Cardiac muscle cell (in vitro differentiated cells and primary cell): ENCODE measurements at regions not wholly inside any gene's neighbourhood (a gene's known extent, or its start where the extent isn't known, plus 50 kb on each side); places are given as distances from the start of the nearest gene placed in this dataset.

Source experiments
- DNase-seq, 2 donors: peaks; one replicate each; pipeline versions ENCODE4 v3.0.0 to v3.0.0-alpha.2; 2010 to 2017; ENCODE audit warnings: low read depth in 1 of 2, low spot score in 1 of 2
- H3K27ac ChIP-seq: fragments of 200-600 bp; sonication (generic); 2 replicates; pipeline ENCODE4 v1.5.1; 2016
- H3K27me3 ChIP-seq: fragments of 200-600 bp; sonication (generic); 2 replicates; pipeline ENCODE4 v1.6.0; 2016; ENCODE audit warnings: control low read depth
- H3K36me3 ChIP-seq: fragments of 200-600 bp; sonication (generic); 2 replicates; pipeline ENCODE4 v1.5.1; 2016; ENCODE audit warnings: control low read depth
- H3K4me1 ChIP-seq: fragments of 200-600 bp; sonication (generic); 2 replicates; pipeline ENCODE4 v1.8.1; 2017; ENCODE audit warnings: low read depth, mild to moderate bottlenecking, mixed run types
- H3K4me3 ChIP-seq: fragments of 200-600 bp; sonication (generic); 2 replicates; pipeline ENCODE4 v1.5.1; 2016; ENCODE audit warnings: mild to moderate bottlenecking
- H3K9me3 ChIP-seq: fragments of 200-600 bp; sonication (generic); 2 replicates; pipeline ENCODE4 v1.5.1; 2017; ENCODE audit warnings: low read depth, mild to moderate bottlenecking, control low read depth
- CTCF ChIP-seq: IDR thresholded peaks from 2 replicates; pipeline ENCODE4 v1.5.1; 2012; ENCODE audit warnings: low read depth, mild to moderate bottlenecking, low read length

DNA sequence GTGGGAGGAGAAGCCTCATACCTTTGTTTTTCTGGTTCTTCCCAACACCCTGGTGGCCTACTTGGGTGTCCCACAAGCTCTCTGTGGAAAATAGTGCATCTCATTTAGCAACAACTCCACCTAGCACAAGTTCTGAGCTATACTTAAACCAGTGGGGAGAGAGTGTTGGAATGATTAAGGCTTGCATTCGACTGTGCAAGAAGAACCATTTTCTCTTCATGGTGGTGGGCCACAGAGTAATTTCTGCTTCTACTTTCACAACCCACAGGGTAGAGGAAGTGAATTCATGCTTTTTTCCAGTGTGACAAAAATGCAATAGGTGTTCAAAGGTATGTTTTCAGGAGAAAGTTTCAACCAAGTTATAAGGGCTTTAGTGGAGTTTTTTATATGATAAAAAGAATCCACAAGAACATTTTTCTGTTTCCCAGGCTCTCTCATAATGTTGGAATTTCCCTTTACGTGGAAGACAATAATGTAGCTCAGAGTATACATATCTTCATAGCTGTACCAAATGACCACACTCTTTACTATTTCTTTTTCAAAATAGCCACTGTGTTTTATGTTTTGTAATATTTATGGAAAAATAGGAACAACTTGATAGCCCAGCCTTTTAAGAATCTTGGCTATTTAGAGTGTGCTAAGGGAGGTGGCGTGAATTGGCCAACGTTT lies 80.3 kb upstream of the HHIP start:
- Histone ChIP-seq H3K27ac (no peak overlapping the region), H3K4me1 (peaks cover 7% of the 10 kb centered on the region), H3K36me3 (no peaks in the 10 kb centered on the region), H3K4me3 (no peak overlapping the region), H3K9me3 (no peaks in the 10 kb centered on the region), H3K27me3 (no peaks in the 10 kb centered on the region)
- TF ChIP-seq CTCF = no peak
- no peak for DNase-seq

DNA sequence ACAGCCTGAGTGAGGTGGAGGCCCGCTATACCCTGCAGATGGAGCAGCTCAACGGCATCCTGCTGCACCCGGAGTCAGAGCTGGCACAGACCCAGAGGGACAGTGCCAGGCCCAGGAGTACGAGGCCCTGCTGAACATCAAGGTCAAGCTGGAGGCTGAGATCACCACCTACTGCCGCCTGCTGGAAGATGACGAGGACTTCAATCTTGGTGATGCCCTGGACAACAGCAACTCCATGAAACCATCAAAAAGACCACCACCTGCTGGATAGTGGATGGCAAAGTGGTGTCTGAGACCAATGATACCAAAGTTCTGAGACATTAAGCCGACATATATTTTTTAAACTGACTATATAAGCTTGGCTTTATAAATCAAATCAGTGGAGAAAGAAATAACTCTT lies 73.3 kb upstream of the HHIP start:
- no peaks in the 10 kb centered on the region for H3K9me3 ChIP-seq
- no peaks in the 10 kb centered on the region for H3K27me3 ChIP-seq
- no peak for TF ChIP-seq CTCF
- no peaks in the 10 kb centered on the region for H3K36me3 ChIP-seq
- DNase-seq = no peak
- peaks cover 13% of the 10 kb centered on the region for H3K4me1 ChIP-seq
- H3K27ac ChIP-seq = no peak overlapping the region
- no peak overlapping the region for H3K4me3 ChIP-seq

- H3K27me3 ChIP-seq = no peaks in the 10 kb centered on the region
- no peak overlapping the region for H3K4me3 ChIP-seq
- H3K27ac ChIP-seq = no peak overlapping the region
- H3K9me3 ChIP-seq = no peaks in the 10 kb centered on the region
- H3K4me1 ChIP-seq = peaks cover 13% of the 10 kb centered on the region
- DNase-seq = peak in 1 of 2 donors; percentile 22
- TF ChIP-seq CTCF = no peak
- H3K36me3 ChIP-seq = no peaks in the 10 kb centered on the region
These were observed 72.0 kb upstream of the HHIP start for GRCh38 chr4:144574000-144574399.

DNA sequence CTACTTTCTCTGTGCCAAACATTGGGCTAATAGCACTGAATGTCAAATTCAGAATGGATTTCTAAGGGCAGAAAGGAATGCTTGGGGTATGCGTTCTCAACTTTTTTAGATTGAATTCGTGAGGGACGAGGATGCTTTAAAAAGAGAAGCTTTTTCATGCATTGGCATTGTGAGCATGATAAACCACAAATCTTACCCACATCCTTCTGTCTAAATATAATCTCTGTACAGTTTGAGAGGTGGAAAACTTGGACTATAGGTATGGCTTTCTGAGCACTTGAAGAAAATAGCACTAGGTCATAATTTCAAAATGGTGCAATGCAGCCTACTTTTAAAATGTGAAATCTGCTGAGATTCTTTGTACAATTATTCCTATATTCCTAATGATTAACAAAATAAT lies 71.4 kb upstream of the HHIP start:
- DNase-seq = no peak
- H3K27ac ChIP-seq = no peak overlapping the region
- peaks cover 13% of the 10 kb centered on the region for H3K4me1 ChIP-seq
- no peaks in the 10 kb centered on the region for H3K9me3 ChIP-seq
- H3K4me3 ChIP-seq = no peak overlapping the region
- no peaks in the 10 kb centered on the region for H3K27me3 ChIP-seq
- no peaks in the 10 kb centered on the region for H3K36me3 ChIP-seq
- no peak for TF ChIP-seq CTCF

DNA sequence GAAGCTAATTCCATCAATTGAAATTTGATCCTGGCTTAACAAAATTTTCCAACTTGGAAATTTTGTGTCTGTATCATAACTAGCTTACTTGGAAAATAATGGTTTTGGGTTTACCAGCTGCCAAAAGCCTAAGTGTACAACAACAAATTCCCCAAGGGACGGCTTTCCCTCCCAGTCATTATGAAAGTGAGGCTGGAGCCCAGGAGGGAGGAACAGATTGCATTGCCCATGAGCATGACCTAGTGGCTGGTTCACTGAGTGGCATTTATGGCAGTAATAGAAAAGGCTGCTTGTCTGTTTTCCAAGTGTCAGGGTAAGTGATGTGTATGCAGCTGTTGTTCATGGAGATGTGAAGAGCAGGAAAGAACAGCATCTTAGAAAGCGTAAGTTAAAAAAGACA lies 70.8 kb upstream of the HHIP start:
- Histone ChIP-seq H3K4me1 (peaks cover 6% of the 10 kb centered on the region), H3K27me3 (no peaks in the 10 kb centered on the region), H3K9me3 (no peaks in the 10 kb centered on the region), H3K27ac (no peak overlapping the region), H3K36me3 (no peaks in the 10 kb centered on the region), H3K4me3 (no peak overlapping the region)
- peak; percentile 36 for DNase-seq
- TF ChIP-seq CTCF = no peak
